GM06990 (cell line): ENCODE measurements at regions not wholly inside any gene's neighbourhood (a gene's known extent, or its start where the extent isn't known, plus 50 kb on each side); places are given as distances from the start of the nearest gene placed in this dataset.

Source experiments
- DNase-seq: peaks from one replicate; pipeline ENCODE4 v3.0.0-alpha.2; 2011; ENCODE audit not compliant: insufficient read length; ENCODE audit errors: extremely low read depth
- H3K27me3 ChIP-seq: replicated peaks from 2 replicates; pipeline ENCODE4 v1.6.0; 2011; ENCODE audit warnings: low read length; ENCODE audit not compliant: control insufficient read depth, insufficient read depth
- H3K36me3 ChIP-seq: 2 replicates; pipeline ENCODE4 v1.5.1; 2011; ENCODE audit warnings: low read length; ENCODE audit not compliant: control insufficient read depth, insufficient read depth
- H3K4me3 ChIP-seq: replicated peaks from 2 replicates; pipeline ENCODE4 v1.5.1; 2011; ENCODE audit warnings: low read depth, mild to moderate bottlenecking, control low read depth, low read length
- CTCF ChIP-seq: IDR thresholded peaks from 2 replicates; pipeline ENCODE4 v1.5.1; 2011; ENCODE audit warnings: low read length, control low read depth, mild to moderate bottlenecking, inconsistent platforms; ENCODE audit not compliant: insufficient read depth, poor library complexity, severe bottlenecking

DNA sequence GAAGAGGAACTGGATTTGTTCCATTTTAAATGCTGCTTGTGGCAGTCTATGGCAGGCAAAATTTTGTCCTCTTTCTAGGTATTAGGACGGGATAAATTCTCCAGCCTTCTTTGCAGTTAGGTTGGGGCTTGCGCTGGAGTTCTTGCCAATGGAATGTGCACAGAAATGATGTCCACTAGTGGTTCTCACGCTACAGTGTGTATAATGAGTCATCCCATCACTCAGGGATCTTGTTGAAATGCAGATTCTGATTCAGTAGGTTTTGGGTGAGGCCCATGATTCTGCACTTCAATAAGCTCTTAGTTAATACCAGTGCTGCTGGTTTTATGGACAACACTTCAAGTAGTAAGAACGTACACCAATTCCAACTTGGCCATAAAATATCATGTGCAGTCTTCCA, 317.6 kb upstream of the KLF4 start:
- Histone ChIP-seq H3K36me3 (no peaks in the 10 kb centered on the region), H3K4me3 (no peak overlapping the region), H3K27me3 (no peaks in the 10 kb centered on the region)
- no peak for TF ChIP-seq CTCF
- DNase-seq, result no peak

GRCh38 chr9:107805201-107805600, 315.6 kb upstream of the KLF4 start:
- TF ChIP-seq CTCF, result no peak
- H3K4me3 ChIP-seq, result no peak overlapping the region
- DNase-seq, result no peak
- no peaks in the 10 kb centered on the region for H3K36me3 ChIP-seq
- H3K27me3 ChIP-seq, result no peaks in the 10 kb centered on the region; the same call in 1 of the 2 replicates

- H3K4me3 ChIP-seq, result no peak overlapping the region
- no peaks in the 10 kb centered on the region for H3K36me3 ChIP-seq
- no peaks in the 10 kb centered on the region for H3K27me3 ChIP-seq
- no peak for DNase-seq
- TF ChIP-seq CTCF, result no peak
Measured at GRCh38 chr9:107794259-107794658, 304.7 kb upstream of the KLF4 start.

DNA sequence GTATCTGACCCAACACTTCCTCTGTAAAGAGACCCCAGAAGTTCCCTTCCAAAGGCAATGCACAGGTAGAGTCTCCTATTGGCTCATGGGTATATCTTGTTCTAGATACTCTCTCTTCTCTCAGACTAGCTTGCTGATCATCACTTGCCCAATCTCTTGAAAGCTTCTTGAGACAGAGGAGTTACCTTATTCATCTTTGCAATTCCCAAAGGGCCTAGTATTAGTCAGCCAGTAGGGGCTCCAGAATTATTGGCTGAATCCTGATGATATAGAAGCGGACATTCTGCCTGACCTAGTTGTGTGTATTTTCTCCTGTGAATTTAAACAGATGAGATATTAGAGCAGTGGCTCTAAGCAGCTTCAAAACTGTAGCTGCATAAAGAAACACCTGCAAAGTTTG, 304.0 kb upstream of the KLF4 start:
- Histone ChIP-seq H3K27me3 (no peaks in the 10 kb centered on the region), H3K4me3 (no peak overlapping the region), H3K36me3 (no peaks in the 10 kb centered on the region)
- TF ChIP-seq CTCF, result no peak
- no peak for DNase-seq

- H3K27me3 ChIP-seq, result no peaks in the 10 kb centered on the region
- TF ChIP-seq CTCF, result no peak
- no peaks in the 10 kb centered on the region for H3K36me3 ChIP-seq
- no peak for DNase-seq
- H3K4me3 ChIP-seq, result no peak overlapping the region
Measured at GRCh38 chr9:107792596-107792995, 303.0 kb upstream of the KLF4 start.

DNA sequence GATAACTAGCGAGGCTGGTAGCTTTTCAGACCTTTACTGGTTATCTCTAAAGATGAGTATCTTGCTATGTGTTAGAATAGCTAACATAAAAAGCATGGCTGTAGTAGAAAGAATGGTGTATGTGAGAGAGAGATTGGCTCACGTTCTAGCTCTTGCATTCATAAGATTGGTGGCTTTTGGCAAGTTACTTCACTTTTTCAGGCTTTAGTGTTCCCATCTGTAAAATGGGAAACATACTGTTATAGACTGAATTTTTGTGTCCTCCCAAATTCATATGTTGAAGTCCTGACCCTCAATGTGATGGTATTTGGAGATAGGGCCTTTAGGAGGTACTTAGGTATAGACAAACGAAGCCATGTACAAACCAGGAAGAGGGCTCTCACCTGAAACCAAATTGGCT, 302.4 kb upstream of the KLF4 start:
- DNase-seq, result no peak
- Histone ChIP-seq H3K4me3 (no peak overlapping the region), H3K27me3 (no peaks in the 10 kb centered on the region), H3K36me3 (no peaks in the 10 kb centered on the region)
- no peak for TF ChIP-seq CTCF
